ENCODE measurements at regions not wholly inside any gene's neighbourhood (a gene's known extent, or its start where the extent isn't known, plus 50 kb on each side); places are given as distances from the start of the nearest gene placed in this dataset.

- TF ChIP-seq EZH2 (optimal IDR thresholded peaks at IDR 0.05; ENCODE audit: low read depth, low read length) = no peak
- no peak for TF ChIP-seq CTCF (IDR thresholded peaks at IDR 0.05; ENCODE audit: low read length)
- no peak for TF ChIP-seq EZH2phosphoT487 (IDR thresholded peaks at IDR 0.05; ENCODE audit: low read length)
These were observed 754.6 kb upstream of the MMS22L start for GRCh38 chr6:98037571-98037970.

Measured in MM.1S (cell line).